ENCODE measurements at regions not wholly inside any gene's neighbourhood (a gene's known extent, or its start where the extent isn't known, plus 50 kb on each side); places are given as distances from the start of the nearest gene placed in this dataset.
"Not testable (repeated sequence)": the region's sequence is repeated elsewhere in the genome, so short reads cannot be mapped to it uniquely, and the experiment has no call there.

GRCh38 chr2:126160950-126161349 lies 495.0 kb upstream of the GYPC start:
- not testable (repeated sequence) for TF ChIP-seq CTCF (IDR thresholded peaks at IDR 0.05); ZFX (IDR thresholded peaks at IDR 0.05; ENCODE audit: borderline replicate concordance)

Measured in 22Rv1 (cell line).